GM06990 (cell line): ENCODE measurements at regions not wholly inside any gene's neighbourhood (a gene's known extent, or its start where the extent isn't known, plus 50 kb on each side); places are given as distances from the start of the nearest gene placed in this dataset.

Experiments used
- DNase-seq: peaks from one replicate; pipeline ENCODE4 v3.0.0-alpha.2; 2011; ENCODE audit not compliant: insufficient read length; ENCODE audit errors: extremely low read depth
- H3K27me3 ChIP-seq: replicated peaks from 2 replicates; pipeline ENCODE4 v1.6.0; 2011; ENCODE audit warnings: low read length; ENCODE audit not compliant: control insufficient read depth, insufficient read depth
- H3K36me3 ChIP-seq: 2 replicates; pipeline ENCODE4 v1.5.1; 2011; ENCODE audit warnings: low read length; ENCODE audit not compliant: control insufficient read depth, insufficient read depth
- H3K4me3 ChIP-seq: replicated peaks from 2 replicates; pipeline ENCODE4 v1.5.1; 2011; ENCODE audit warnings: low read depth, mild to moderate bottlenecking, control low read depth, low read length
- TF ChIP-seq, protein P1 (sequence below): IDR thresholded peaks from 2 replicates; pipeline ENCODE4 v1.5.1; 2011; ENCODE audit warnings: low read length, control low read depth, mild to moderate bottlenecking, inconsistent platforms; ENCODE audit not compliant: insufficient read depth, poor library complexity, severe bottlenecking

DNA sequence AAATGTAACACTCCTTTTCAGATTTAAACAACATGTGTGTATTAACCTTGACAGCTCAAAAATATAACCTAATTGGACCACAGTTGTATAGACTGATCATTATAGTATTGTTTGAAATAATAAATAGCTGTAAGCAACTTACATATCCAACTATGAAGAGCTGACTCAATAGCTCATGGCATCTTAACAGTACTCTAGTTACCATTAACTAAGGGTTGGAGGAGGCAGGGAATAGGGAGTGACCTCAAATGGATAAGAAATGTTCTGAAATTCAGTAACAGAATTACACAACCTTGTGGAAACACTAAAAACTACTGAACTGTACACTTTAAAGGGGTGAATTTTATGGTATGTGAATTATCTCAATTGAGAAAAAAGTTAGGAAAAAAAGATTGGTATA, 136.5 kb upstream of the CPEB2 start:
- H3K36me3 ChIP-seq: no peaks in the 10 kb centered on the region
- no peak overlapping the region for H3K4me3 ChIP-seq
- H3K27me3 ChIP-seq: no peaks in the 10 kb centered on the region
- TF ChIP-seq, protein P1, sequence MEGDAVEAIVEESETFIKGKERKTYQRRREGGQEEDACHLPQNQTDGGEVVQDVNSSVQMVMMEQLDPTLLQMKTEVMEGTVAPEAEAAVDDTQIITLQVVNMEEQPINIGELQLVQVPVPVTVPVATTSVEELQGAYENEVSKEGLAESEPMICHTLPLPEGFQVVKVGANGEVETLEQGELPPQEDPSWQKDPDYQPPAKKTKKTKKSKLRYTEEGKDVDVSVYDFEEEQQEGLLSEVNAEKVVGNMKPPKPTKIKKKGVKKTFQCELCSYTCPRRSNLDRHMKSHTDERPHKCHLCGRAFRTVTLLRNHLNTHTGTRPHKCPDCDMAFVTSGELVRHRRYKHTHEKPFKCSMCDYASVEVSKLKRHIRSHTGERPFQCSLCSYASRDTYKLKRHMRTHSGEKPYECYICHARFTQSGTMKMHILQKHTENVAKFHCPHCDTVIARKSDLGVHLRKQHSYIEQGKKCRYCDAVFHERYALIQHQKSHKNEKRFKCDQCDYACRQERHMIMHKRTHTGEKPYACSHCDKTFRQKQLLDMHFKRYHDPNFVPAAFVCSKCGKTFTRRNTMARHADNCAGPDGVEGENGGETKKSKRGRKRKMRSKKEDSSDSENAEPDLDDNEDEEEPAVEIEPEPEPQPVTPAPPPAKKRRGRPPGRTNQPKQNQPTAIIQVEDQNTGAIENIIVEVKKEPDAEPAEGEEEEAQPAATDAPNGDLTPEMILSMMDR: no peak
- no peak for DNase-seq

DNA sequence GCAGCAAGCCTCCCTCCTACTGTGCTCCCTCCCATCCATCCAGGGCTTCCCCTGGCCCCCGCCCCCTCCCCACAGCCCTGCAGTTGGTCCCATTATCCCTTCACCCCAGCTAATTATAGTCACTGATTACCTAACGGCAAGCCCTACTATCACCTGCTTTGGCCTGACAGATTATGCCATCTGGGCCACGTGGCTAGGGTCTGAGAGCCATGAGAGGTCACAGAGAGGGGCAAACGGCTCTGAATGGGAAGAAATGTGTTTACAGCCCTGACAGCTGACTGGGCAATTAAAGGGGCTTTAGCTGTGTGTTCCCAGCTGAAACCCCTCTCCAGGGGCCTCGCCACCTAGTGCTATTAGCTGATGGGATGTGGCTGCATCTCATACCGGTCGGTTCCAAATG, 134.4 kb upstream of the CPEB2 start:
- DNase-seq: no peak
- Histone ChIP-seq H3K4me3 (no peak overlapping the region), H3K27me3 (no peaks in the 10 kb centered on the region), H3K36me3 (no peaks in the 10 kb centered on the region)
- TF ChIP-seq, protein P1: no peak

DNA sequence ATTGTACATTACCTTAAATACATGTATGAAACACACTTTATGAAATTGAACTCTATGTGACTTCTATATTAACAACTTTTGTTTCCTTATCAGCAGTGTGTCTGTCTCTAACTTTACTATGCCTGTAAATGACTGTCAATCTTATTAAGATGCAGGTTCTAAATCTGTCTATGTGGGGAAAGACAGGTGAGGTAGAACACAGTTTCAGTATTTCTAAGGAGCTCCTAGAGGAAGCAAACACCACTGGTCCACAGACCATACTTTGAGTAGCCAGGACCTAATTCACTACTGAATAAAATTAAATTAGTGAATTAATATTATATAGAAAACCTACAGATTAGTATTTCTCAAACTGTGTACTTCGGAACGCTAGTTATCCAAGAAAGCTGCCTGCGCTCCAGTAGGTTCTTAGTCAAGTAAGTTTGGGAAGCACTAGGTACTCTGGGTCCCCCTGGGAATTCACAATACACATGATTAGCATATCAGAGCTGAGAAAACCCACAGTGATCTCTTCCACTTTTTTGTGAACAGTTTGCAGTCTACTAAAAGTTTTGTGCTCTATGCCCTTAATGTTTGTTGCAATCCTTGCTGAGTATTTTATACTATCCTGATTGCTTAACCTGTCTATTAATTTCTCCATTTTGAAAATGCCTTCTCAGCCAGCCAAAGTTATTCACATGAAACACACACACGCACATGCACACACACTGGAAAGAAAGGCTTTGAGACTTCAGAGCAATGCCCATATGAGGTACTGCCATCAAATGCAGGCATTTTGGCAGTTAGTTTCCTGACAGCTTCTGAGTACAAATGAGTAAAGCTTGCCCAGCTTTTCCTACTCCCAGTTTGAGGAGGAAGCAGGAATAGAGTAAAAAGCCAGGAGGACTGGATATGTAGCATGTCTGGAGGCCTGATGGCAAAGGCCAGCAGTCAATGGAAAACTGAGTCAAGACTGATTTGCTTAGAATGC, 133.6 kb upstream of the CPEB2 start:
- Histone ChIP-seq H3K36me3 (no peaks in the 10 kb centered on the region), H3K4me3 (no peak overlapping the region), H3K27me3 (no peaks in the 10 kb centered on the region)
- TF ChIP-seq, protein P1: no peak
- DNase-seq: no peak

DNA sequence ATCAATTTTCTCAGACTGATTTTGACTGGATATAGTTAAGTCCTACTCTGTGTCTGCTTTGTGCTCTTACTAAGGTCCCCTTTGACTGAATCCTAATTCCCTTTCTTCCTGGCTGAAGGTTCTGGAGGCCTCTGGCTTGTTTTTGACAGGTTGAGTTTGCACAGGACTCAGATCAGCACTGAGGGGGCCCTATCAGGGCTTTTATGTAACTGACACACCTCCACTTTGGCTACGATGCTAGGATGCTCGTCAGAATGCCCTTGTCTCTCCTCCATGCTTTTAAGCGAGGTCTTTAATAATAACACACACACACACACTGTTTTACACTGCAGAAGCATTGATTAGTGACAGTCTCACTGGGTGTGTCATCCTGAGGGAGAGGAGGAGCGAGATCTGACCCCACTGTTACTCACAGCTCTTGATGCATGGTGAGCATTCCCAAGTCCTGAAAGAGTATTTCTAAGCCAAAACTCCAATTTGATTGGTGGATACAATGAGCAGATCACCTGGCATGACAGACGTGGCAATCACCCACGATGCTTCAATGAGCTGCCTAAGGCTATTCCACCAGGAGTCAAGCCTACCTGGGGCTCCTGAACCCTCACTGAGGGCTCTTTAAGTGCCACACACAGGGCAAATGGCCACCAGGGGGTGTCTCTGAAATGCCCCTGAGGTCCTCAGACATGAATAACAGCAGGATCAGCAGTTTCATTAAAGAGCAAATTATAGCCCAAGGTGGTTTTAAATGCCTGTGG, 130.4 kb upstream of the CPEB2 start:
- Histone ChIP-seq H3K4me3 (no peak overlapping the region), H3K36me3 (no peaks in the 10 kb centered on the region), H3K27me3 (no peaks in the 10 kb centered on the region)
- TF ChIP-seq, protein P1: peak; percentile 67
- no peak for DNase-seq

DNA sequence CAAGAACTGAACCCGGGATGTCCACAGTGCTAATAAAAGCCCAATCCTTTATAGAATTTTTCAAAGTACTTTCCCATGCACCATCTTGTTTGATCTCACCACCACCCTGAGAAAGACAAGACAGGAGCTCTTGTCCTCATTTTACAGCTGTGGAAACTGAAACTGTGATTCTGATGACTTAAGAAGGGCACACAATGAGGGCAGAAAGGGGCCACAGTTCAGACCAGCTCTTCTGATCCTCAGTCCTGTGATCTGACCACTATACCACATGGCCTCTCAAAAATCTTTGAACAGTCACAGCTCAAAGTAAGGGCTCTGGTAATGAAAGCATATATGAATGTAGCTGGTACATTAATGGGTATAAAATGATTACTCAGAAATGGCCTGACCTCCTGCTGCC, 127.3 kb upstream of the CPEB2 start:
- DNase-seq: peak; percentile 48
- TF ChIP-seq, protein P1: no peak
- H3K36me3 ChIP-seq: no peaks in the 10 kb centered on the region
- H3K27me3 ChIP-seq: no peaks in the 10 kb centered on the region
- no peak overlapping the region for H3K4me3 ChIP-seq
